Neural progenitor cell (in vitro differentiated cells): ENCODE measurements at regions not wholly inside any gene's neighbourhood (a gene's known extent, or its start where the extent isn't known, plus 50 kb on each side); places are given as distances from the start of the nearest gene placed in this dataset.

Experiments used
- DNase-seq: peaks from one replicate; pipeline ENCODE4 v3.0.0-alpha.2; 2016; ENCODE audit warnings: low spot score
- H2AFZ ChIP-seq: fragments of 200-600 bp; sonication (generic); replicated peaks from 2 replicates; pipeline ENCODE4 v1.6.1; 2016; ENCODE audit warnings: antibody characterized with exemption
- H3F3A ChIP-seq: fragments of 200-600 bp; sonication (generic); 2 replicates; pipeline ENCODE4 v1.6.1; 2016; ENCODE audit warnings: antibody characterized with exemption, low read depth
- H3K27ac ChIP-seq: fragments of 200-600 bp; sonication (generic); 2 replicates; pipeline ENCODE4 v1.5.1; 2016; ENCODE audit warnings: mild to moderate bottlenecking
- H3K27me3 ChIP-seq: fragments of 200-600 bp; sonication (generic); 2 replicates; pipeline ENCODE4 v1.6.1; 2016; ENCODE audit warnings: mild to moderate bottlenecking, moderate library complexity
- H3K36me3 ChIP-seq: fragments of 200-600 bp; sonication (generic); 2 replicates; pipeline ENCODE4 v1.5.1; 2016
- H3K4me1 ChIP-seq: fragments of 200-600 bp; sonication (generic); 2 replicates; pipeline ENCODE4 v1.6.1; 2016; ENCODE audit warnings: mixed run types
- H3K4me2 ChIP-seq: fragments of 200-600 bp; sonication (generic); 2 replicates; pipeline ENCODE4 v1.6.1; 2016
- H3K4me3 ChIP-seq: fragments of 200-600 bp; sonication (generic); 2 replicates; pipeline ENCODE4 v1.5.1; 2016
- H3K79me2 ChIP-seq: fragments of 200-600 bp; sonication (generic); 2 replicates; pipeline ENCODE4 v1.6.1; 2016; ENCODE audit warnings: low read depth
- H3K9ac ChIP-seq: fragments of 200-600 bp; sonication (generic); 2 replicates; pipeline ENCODE4 v1.6.1; 2016
- H3K9me3 ChIP-seq: fragments of 200-600 bp; sonication (generic); 2 replicates; pipeline ENCODE4 v1.5.1; 2016; ENCODE audit warnings: low read depth
- H4K20me1 ChIP-seq: fragments of 200-600 bp; sonication (generic); 2 replicates; pipeline ENCODE4 v1.6.1; 2016; ENCODE audit warnings: low read depth
- H3K27ac Mint-ChIP-seq: 3 replicates; pipeline ENCODE4 v1.8.0; 2021; ENCODE audit warnings: mixed read lengths
- H3K27me3 Mint-ChIP-seq: 2 replicates; pipeline ENCODE4 v1.8.0; 2022; ENCODE audit warnings: low read depth, mild to moderate bottlenecking, inconsistent platforms, moderate library complexity, mixed read lengths; ENCODE audit not compliant: insufficient read depth
- H3K36me3 Mint-ChIP-seq: 3 replicates; pipeline ENCODE4 v1.8.0; 2021; ENCODE audit warnings: mixed read lengths
- H3K4me1 Mint-ChIP-seq: 3 replicates; pipeline ENCODE4 v1.8.0; 2021; ENCODE audit warnings: mixed read lengths
- H3K4me3 Mint-ChIP-seq: 3 replicates; pipeline ENCODE4 v1.8.0; 2021; ENCODE audit warnings: mild to moderate bottlenecking, moderate library complexity, mixed read lengths
- H3K9me3 Mint-ChIP-seq: 3 replicates; pipeline ENCODE4 v1.8.0; 2020; ENCODE audit warnings: mixed read lengths
- CTCF ChIP-seq: fragments of 200-600 bp; sonication (generic); IDR thresholded peaks from 2 replicates; pipeline ENCODE4 v1.5.1; 2017; ENCODE audit warnings: antibody characterized with exemption, mild to moderate bottlenecking
- EZH2 ChIP-seq: fragments of 200-600 bp; sonication (generic); IDR thresholded peaks from 2 replicates; pipeline ENCODE4 v1.6.1; 2017; ENCODE audit warnings: antibody characterized with exemption, mild to moderate bottlenecking, moderate library complexity
- EZH2phosphoT487 ChIP-seq: fragments of 200-600 bp; sonication (generic); IDR thresholded peaks from 2 replicates; pipeline ENCODE4 v1.6.1; 2017; ENCODE audit warnings: antibody characterized with exemption

DNA sequence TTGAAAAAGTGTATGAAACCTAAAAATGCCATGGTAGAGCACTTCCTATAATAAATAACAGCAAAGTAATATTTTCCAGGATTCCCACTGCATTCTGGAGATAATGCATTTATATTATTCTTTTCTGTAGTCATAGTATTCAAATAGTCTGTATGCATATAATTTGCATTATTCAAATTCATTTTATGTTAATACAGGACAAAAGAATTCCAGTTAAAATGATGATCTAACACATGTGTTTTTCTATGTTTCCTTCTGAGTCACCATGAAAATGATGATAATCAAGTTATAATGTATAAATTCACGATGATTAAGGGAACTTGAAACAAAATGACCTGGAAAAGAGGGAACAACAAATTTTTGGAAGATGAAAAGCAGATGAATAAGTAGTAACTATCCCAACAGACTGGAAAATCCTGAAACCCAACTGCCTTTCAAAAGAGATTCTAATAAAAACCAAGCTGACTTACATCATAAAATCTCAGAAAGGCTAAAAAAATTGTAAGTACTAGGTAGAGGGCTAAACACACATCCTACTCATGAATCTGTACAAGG is 358.6 kb upstream of the PAPPA start:
- Histone ChIP-seq H3K4me1 (no peaks in the 10 kb centered on the region), H3K36me3 (no peaks in the 10 kb centered on the region), H3K27me3 (no peaks in the 10 kb centered on the region), H3K27ac (no peak overlapping the region), H3K9ac (no peak overlapping the region), H3K4me3 (no peak overlapping the region), H4K20me1 (no peaks in the 10 kb centered on the region), H3F3A (no peaks in the 10 kb centered on the region), H3K9me3 (no peaks in the 10 kb centered on the region), H2AFZ (no peak overlapping the region), H3K79me2 (no peaks in the 10 kb centered on the region), H3K4me2 (no peak overlapping the region)
- no peak for DNase-seq
- no peak overlapping the region for H3K4me3 Mint-ChIP-seq
- no peaks in the 10 kb centered on the region for H3K4me1 Mint-ChIP-seq
- H3K9me3 Mint-ChIP-seq, result no peaks in the 10 kb centered on the region
- H3K27ac Mint-ChIP-seq, result no peak overlapping the region
- H3K27me3 Mint-ChIP-seq, result no peaks in the 10 kb centered on the region
- H3K36me3 Mint-ChIP-seq, result no peaks in the 10 kb centered on the region
- TF ChIP-seq CTCF (no peak), EZH2phosphoT487 (no peak), EZH2 (no peak)

- Histone ChIP-seq H4K20me1 (no peaks in the 10 kb centered on the region), H3K27ac (no peak overlapping the region), H3K4me1 (no peaks in the 10 kb centered on the region), H3K79me2 (no peaks in the 10 kb centered on the region), H3K9me3 (no peaks in the 10 kb centered on the region), H3K27me3 (no peaks in the 10 kb centered on the region), H3F3A (no peaks in the 10 kb centered on the region), H3K9ac (no peak overlapping the region), H3K36me3 (no peaks in the 10 kb centered on the region), H2AFZ (no peak overlapping the region), H3K4me2 (no peak overlapping the region), H3K4me3 (no peak overlapping the region)
- Mint-ChIP-seq H3K27me3 (peaks cover 3% of the 10 kb centered on the region), H3K27ac (no peak overlapping the region), H3K4me3 (no peak overlapping the region), H3K36me3 (no peaks in the 10 kb centered on the region), H3K4me1 (no peaks in the 10 kb centered on the region), H3K9me3 (peaks cover 3% of the 10 kb centered on the region)
- TF ChIP-seq EZH2phosphoT487 (no peak), EZH2 (no peak)
- no peak for DNase-seq
Observed at GRCh38 chr9:115799734-115800133, 353.9 kb upstream of the PAPPA start.

DNA sequence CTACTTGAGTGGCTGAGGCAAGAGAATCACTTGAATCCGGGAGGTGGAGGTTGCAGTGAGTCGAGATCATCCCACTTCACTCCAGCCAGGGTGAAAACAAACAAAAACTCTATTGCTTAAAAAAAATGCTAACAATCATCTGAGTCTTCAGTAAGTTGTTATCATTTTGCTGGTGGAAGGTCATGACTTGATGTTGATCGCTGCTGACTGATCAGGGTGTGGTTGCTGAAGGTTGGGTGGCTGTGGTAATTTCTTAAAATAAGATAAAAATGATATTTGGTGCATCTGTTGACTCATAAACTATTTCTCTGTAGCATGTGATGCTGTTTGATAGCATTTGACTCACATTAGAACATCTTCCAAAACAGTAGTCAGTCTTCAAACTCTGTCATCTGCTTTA is 349.4 kb upstream of the PAPPA start:
- H3F3A ChIP-seq, result no peaks in the 10 kb centered on the region
- no peak overlapping the region for H3K27ac ChIP-seq
- no peaks in the 10 kb centered on the region for H4K20me1 ChIP-seq
- Mint-ChIP-seq H3K4me3 (no peak overlapping the region), H3K9me3 (peaks cover 3% of the 10 kb centered on the region), H3K27me3 (peaks cover 3% of the 10 kb centered on the region), H3K4me1 (no peaks in the 10 kb centered on the region), H3K36me3 (no peaks in the 10 kb centered on the region), H3K27ac (no peak overlapping the region)
- H3K4me3 ChIP-seq, result no peak overlapping the region
- H3K36me3 ChIP-seq, result no peaks in the 10 kb centered on the region
- no peaks in the 10 kb centered on the region for H3K27me3 ChIP-seq
- no peaks in the 10 kb centered on the region for H3K4me1 ChIP-seq
- no peak for TF ChIP-seq CTCF
- TF ChIP-seq EZH2phosphoT487, result no peak
- no peak for TF ChIP-seq EZH2
- no peak overlapping the region for H2AFZ ChIP-seq
- H3K9me3 ChIP-seq, result no peaks in the 10 kb centered on the region
- DNase-seq, result no peak
- no peak overlapping the region for H3K4me2 ChIP-seq
- H3K79me2 ChIP-seq, result no peaks in the 10 kb centered on the region
- H3K9ac ChIP-seq, result no peak overlapping the region

GRCh38 chr9:115808108-115808507 is 345.5 kb upstream of the PAPPA start:
- Histone ChIP-seq H3K27me3 (no peaks in the 10 kb centered on the region), H3K27ac (no peak overlapping the region), H3F3A (no peaks in the 10 kb centered on the region), H3K9ac (no peak overlapping the region), H3K36me3 (no peaks in the 10 kb centered on the region), H3K4me1 (no peaks in the 10 kb centered on the region), H4K20me1 (no peaks in the 10 kb centered on the region), H3K4me3 (no peak overlapping the region), H3K4me2 (no peak overlapping the region), H3K9me3 (no peaks in the 10 kb centered on the region), H3K79me2 (no peaks in the 10 kb centered on the region), H2AFZ (no peak overlapping the region)
- no peaks in the 10 kb centered on the region for H3K9me3 Mint-ChIP-seq
- H3K36me3 Mint-ChIP-seq, result no peaks in the 10 kb centered on the region
- H3K4me1 Mint-ChIP-seq, result no peaks in the 10 kb centered on the region
- DNase-seq, result no peak
- H3K27me3 Mint-ChIP-seq, result peaks cover 5% of the 10 kb centered on the region
- no peak for TF ChIP-seq EZH2
- no peak for TF ChIP-seq CTCF
- no peak for TF ChIP-seq EZH2phosphoT487
- no peak overlapping the region for H3K27ac Mint-ChIP-seq
- no peak overlapping the region for H3K4me3 Mint-ChIP-seq
